AG10803 (cell line): ENCODE measurements at regions not wholly inside any gene's neighbourhood (a gene's known extent, or its start where the extent isn't known, plus 50 kb on each side); places are given as distances from the start of the nearest gene placed in this dataset.
A peak's percentile ranks its signal among the peaks of the same experiment; 100 is the strongest.

ENCODE experiments used
- DNase-seq: peaks from one replicate; pipeline ENCODE4 v3.0.0; 2010; ENCODE audit warnings: low read depth
- H3K4me3 ChIP-seq: 2 replicates; pipeline ENCODE4 v1.5.1; 2011; ENCODE audit warnings: mild to moderate bottlenecking, low read length, control low read depth
- TF ChIP-seq, protein P1 (sequence below): conservative IDR thresholded peaks from 2 replicates; pipeline ENCODE4 v1.5.1; 2011; ENCODE audit warnings: mild to moderate bottlenecking, low read length, control low read depth, inconsistent platforms

- no peak overlapping the region for H3K4me3 ChIP-seq
- TF ChIP-seq, protein P1, sequence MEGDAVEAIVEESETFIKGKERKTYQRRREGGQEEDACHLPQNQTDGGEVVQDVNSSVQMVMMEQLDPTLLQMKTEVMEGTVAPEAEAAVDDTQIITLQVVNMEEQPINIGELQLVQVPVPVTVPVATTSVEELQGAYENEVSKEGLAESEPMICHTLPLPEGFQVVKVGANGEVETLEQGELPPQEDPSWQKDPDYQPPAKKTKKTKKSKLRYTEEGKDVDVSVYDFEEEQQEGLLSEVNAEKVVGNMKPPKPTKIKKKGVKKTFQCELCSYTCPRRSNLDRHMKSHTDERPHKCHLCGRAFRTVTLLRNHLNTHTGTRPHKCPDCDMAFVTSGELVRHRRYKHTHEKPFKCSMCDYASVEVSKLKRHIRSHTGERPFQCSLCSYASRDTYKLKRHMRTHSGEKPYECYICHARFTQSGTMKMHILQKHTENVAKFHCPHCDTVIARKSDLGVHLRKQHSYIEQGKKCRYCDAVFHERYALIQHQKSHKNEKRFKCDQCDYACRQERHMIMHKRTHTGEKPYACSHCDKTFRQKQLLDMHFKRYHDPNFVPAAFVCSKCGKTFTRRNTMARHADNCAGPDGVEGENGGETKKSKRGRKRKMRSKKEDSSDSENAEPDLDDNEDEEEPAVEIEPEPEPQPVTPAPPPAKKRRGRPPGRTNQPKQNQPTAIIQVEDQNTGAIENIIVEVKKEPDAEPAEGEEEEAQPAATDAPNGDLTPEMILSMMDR: no peak
- DNase-seq: no peak
Measured at GRCh38 chr12:75655315-75655806, 144.0 kb upstream of the KRR1 start.

- no peak for DNase-seq
- TF ChIP-seq, protein P1: no peak
- no peak overlapping the region for H3K4me3 ChIP-seq
Measured at GRCh38 chr12:75651342-75651695, 139.9 kb upstream of the KRR1 start.

GRCh38 chr12:75650595-75651341 lies 139.4 kb upstream of the KRR1 start:
- H3K4me3 ChIP-seq: no peak overlapping the region
- TF ChIP-seq, protein P1: no peak
- DNase-seq: peak; percentile 54

- no peak for DNase-seq
- TF ChIP-seq, protein P1: no peak
- no peak overlapping the region for H3K4me3 ChIP-seq
Measured at GRCh38 chr12:75650100-75650499, 138.7 kb upstream of the KRR1 start.

GRCh38 chr12:75648856-75649255 lies 137.4 kb upstream of the KRR1 start:
- TF ChIP-seq, protein P1: no peak
- DNase-seq: no peak
- no peak overlapping the region for H3K4me3 ChIP-seq

DNA sequence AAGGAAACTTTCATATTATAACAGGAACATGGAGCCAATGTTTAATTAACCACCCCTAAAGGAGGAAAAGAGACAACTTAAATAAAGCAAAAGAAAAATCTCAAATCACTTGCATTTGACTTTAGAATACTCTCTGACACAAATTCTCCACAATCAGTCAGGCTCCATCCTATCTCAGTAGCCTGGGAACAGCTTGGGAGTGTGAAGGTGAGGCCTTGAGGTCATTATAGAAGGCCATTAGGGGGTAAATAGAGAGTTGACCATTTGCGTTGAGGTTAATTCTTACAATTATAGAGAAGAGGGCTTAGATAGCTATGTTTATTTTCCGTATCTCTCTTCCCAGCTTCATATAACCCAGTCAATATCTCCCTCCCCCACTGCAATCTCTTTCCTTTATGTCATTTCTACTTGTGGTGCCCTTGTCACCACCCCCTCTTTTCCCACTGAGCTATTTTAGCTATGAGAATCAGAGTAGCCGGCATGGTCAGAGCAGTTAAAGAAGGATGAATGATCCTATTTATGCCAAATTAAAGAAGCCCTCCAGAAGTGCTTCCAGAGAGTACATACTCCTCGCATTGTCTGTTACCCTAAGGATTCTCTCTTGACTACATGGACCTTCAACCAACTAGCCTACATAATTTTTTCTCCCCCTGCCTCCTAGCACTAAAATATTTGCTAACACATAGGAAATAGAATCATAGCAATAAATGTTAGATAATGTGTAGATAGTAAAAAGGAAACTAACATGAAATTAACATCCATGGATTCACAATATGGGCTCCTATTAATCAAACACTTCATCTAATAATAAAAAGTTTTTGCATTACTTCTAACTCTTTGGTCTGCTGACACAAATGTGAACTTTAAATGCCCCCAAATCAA lies 135.2 kb upstream of the KRR1 start:
- no peak for DNase-seq
- TF ChIP-seq, protein P1: no peak
- no peak overlapping the region for H3K4me3 ChIP-seq
